SK-N-MC (cell line): ENCODE measurements at regions not wholly inside any gene's neighbourhood (a gene's known extent, or its start where the extent isn't known, plus 50 kb on each side); places are given as distances from the start of the nearest gene placed in this dataset.

Source experiments
- EZH2 ChIP-seq: fragments of 200-600 bp; sonication (generic); IDR thresholded peaks from one replicate; pipeline ENCODE4 v1.6.1; 2017; ENCODE audit warnings: antibody characterized with exemption
- FOXP2 ChIP-seq: optimal IDR thresholded peaks from 2 replicates; pipeline ENCODE3; 2011; ENCODE audit warnings: mild to moderate bottlenecking, moderate library complexity; ENCODE audit not compliant: insufficient read depth; ENCODE audit errors: extremely low read length, control extremely low read depth
- POLR2AphosphoS5 ChIP-seq: IDR thresholded peaks from 2 replicates; pipeline ENCODE4 v1.6.1; 2012; ENCODE audit warnings: mild to moderate bottlenecking, low read depth, low read length, borderline replicate concordance

- TF ChIP-seq EZH2 (no peak), POLR2AphosphoS5 (no peak), FOXP2 (no peak)
Measured at GRCh38 chrX:7214251-7214650, 66.3 kb upstream of the PUDP start.
